Medulla oblongata (tissue), 1 donor: ENCODE measurements at regions not wholly inside any gene's neighbourhood (a gene's known extent, or its start where the extent isn't known, plus 50 kb on each side); places are given as distances from the start of the nearest gene placed in this dataset.

Source experiments
- DNase-seq: peaks from one replicate; pipeline ENCODE4 v3.0.0-alpha.2; 2015; ENCODE audit errors: extremely low spot score

- peak; percentile 70 for DNase-seq
Observed at GRCh38 chr21:16536643-16537434, 807.1 kb downstream of the USP25 start.

DNA sequence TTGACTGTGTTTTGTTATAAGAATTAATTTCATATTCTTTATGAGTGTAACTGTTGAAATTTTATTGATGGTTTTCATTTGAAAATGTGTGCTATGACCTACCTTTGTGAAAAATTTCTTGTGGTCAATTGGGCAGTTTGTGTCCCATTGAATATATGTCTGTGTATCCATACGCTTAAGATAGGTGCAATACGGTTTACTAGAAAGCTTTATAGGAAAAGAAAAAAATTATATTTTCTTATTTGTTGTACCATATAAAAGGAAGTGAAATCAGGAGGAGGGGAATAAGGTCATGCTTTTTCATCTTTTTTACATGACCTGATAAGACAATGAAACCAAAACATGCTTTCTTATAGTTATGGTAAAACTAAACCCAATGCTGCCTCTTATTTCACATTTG is 807.7 kb downstream of the USP25 start:
- DNase-seq = peak; percentile 32

DNA sequence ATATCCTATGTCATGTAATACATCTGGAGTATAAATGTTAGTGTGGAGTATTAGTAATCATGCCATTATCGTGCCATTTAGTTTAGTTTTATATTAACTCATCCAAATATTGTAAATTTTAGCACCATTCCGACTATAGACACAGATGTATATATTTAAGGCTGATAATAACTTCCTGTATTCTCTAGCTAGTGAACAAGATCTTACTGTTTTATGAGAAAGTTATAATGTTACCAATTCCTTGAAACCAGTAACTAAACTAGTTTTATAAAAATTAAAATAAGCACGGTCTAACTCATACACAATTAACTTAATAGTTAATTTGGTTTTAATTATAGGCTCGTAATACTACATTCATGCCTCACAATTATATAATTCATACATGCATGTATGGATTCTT is 808.6 kb downstream of the USP25 start:
- DNase-seq = no peak

DNA sequence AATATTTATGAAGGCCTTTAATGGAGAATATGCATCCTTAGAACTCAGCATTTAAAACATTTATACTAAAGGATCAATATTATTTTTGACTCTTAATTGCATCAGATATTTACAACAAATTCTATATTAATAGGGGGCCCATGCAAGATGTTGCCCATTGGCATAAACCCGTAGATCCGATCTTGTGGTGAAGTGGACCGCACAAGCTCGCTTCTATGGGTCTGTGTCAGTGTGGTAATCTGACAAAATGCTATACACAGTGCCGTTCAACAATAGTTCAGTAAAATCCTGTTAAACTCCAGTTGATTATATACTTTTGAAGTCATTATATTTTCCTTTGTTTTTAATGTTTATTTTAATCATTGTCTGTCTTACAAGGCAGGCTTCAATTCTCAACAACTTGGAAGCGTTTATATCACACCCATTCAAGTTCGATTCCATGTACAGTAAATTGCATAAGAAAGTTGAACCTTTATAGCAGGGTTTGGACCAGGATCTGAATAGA is 809.2 kb downstream of the USP25 start:
- peak; percentile 22 for DNase-seq

DNA sequence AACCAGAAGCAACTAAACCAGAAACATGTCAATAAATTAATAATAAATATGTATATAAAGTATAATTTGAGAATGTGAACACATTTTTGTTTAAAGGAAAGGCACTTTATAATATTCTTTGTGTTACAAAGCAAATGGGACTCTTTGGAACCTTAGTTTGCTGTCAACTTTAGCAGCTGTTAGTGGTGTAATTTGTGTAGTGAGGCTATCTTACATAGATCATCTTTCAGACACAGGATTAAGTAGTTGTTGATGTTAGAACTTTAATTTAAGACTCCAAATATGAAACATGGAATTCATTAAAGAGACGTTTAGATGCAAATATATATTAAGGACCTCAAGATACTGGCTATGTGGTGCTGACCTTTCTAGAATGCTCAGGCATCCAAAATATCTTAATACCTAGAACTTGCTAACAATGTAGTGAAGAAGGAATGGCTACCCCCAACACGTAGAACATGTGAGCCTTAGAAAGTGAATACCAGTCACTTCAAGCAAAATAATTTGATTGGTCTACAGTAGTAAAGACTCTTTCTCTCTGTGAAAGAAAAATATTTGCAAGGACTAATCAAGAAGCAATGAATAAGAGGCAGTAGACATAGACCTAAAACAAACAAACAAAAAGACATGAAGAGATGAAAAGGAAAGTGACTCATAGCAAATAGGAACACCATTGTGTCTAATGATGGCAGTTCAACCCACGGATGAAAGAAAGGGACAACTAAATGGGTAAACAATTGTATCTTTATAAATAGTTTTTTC is 811.4 kb downstream of the USP25 start:
- DNase-seq = no peak

GRCh38 chr21:16550118-16550517 is 820.3 kb downstream of the USP25 start:
- DNase-seq = no peak

DNA sequence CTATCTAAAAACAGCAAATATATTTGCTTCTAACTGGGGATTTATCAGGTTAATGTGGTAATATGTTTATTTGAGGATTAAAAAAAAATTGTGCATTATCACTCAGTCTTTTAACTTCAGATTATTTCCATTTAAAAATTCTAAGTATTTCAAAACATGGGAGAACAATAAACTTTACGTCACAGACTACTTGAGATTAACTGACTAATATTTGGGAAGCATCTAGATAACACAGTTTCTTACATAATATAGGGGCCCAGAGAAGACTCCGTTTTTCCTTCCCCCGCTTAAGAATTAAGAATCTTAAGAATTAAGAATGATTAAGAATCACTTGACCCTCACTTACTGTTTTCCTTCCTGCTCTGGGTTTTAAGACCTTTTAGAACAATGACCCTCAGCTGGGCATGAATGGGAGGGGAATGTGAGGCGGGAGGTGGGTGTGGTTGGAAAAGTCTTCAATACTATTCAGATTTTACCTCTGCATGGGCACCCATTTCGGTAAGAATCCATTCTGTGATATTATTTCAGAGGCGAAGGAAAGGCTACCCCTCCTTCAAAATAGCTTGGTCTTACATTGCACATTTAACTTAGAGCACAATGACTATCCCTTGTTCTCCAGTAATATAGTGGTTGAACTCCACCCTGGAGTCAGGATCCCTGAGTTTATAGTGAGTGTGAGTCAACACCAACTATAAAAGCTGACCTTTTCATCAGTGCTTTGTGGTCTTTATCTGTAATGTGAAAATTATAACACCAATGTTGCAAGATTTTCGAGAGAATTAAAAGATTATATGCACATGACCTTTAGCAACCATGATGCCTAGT is 821.3 kb downstream of the USP25 start:
- DNase-seq = no peak

GRCh38 chr21:16552880-16553279 is 823.1 kb downstream of the USP25 start:
- DNase-seq = no peak

DNA sequence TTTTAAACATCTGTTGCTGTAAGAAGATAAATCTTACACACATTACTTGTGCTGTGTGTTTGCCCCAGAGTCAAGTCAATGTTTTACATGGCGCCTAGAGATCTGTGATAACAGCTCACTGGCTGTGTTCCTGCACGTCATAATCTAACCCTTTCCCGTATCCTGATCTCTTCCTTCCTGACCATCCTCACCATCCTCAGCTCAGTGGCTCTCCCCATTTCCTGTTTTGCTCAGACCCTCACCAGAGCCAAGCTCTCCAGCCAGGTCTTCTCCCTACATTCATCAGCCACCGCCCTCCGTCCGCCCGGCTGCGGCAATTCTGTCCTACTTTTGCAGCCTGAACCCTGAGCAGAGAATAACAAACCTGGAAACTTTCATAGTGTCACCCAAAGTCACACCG is 824.7 kb downstream of the USP25 start:
- no peak for DNase-seq

GRCh38 chr21:16563116-16563515 is 833.3 kb downstream of the USP25 start:
- no peak for DNase-seq

DNA sequence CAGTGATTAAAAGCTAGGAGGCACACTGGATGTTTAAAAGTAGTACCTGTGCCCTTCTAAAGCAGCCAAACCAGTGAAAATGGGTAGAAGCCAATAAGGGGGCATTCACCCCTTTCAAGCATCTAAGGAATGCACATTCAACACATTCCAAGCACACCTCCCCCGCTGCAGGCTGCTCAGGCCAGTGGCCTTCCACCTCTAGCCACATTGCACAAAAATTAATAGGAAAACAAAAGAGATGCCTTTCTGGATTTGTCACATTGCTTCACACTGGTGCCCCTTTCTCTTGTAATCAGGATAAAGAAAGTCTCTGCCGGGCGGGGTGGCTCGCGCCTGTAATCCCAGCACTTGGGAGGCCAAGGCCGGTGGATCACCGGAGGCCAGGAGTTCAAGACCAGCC is 834.0 kb downstream of the USP25 start:
- no peak for DNase-seq

DNA sequence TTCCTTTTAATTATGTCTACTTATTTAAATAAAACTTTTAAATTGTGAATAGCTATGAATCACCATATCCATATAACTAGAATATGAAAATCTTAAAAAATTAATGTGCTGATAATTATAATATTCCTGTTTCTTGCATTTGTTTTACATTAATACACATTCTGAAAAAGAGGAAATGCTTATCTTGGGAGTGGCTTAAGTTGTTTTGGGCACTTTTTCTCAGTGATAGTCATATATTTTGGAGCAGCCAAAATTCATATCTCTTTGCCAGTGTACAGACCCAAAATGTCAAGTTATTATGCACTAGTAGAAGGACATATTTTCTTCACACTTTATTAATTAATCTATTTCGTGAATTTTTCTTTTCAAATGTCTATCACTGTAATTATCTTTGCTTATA is 838.5 kb downstream of the USP25 start:
- DNase-seq = no peak

DNA sequence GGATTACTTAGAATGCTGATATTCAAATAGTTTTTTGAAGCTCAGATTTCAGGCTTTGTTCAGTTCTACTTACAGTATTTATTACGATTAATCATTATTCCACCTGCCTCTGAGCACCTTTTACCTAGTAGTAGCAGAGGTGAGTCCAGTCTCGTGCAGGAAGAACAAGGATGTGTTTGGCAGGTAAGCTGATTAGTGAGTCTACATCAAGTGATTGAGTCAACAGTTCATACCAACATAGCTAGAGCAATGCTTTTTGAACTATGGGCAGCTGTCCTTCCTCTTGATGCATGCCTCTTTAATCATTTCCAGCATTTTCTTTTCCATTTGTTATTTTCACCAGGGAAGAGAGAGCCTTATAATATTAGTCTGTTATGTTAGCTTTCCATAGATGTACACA is 838.9 kb downstream of the USP25 start:
- DNase-seq = no peak

DNA sequence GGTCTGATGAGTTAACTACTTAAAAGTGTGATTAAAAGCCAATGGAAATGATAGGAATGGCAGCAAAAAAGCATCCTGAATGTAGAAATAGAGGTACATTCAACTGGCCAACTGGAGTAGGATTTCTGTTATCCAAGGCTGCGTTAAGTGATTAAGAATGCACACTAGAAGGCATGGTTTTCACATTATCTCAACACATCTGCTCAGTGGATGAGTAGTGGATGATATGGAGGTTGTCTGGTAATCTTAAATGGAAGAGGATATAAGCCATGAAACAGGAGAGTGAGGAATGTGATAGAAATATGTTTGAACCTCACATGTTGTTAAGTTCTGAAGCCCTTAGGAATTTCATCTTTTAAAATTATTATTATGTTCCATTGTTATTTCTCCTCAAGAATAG is 839.9 kb downstream of the USP25 start:
- peak; percentile 25 for DNase-seq

GRCh38 chr21:16570171-16570570 is 840.4 kb downstream of the USP25 start:
- DNase-seq = peak; percentile 65

GRCh38 chr21:16570856-16571255 is 841.1 kb downstream of the USP25 start:
- peak; percentile 27 for DNase-seq

DNA sequence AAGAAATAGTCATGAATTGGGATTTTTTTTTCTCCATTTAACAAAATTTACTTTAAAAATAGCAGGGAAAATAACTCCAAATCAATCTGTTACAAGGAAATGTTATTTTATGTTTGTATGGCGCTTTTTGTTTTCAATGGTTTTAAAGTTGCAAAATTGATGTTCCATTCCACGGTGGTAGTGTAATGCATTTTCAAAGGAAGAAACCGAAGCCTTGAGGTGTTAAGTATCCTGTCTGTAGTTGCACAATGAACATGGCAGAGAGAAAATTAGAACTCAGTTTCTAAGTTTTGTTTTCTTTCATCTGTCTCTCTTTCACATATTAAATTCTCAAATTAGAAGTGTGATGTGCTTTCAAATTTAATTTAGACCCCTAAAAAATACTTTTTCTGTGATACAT is 841.8 kb downstream of the USP25 start:
- DNase-seq = no peak

DNA sequence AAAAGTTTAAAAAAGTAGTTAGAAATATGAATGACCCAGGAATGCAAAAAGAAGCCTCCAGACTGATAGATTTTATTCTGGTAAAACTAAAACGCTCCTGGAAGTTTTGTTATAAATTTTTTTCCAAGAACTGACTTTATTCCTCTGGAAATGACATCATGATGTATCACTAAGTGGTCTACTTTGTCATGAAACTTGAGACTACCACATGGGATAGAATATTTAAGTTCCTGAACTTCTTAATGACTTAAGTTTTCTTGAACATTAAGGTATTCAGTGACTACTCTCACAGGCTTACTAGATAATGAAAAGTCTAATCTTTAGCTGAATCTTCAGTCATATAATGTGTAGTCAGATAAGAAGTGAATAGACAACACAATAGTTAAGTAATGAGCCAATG is 842.2 kb downstream of the USP25 start:
- no peak for DNase-seq

- no peak for DNase-seq
Observed at GRCh38 chr21:16573578-16573977, 843.8 kb downstream of the USP25 start.

- DNase-seq = no peak
Observed at GRCh38 chr21:16577975-16578374, 848.2 kb downstream of the USP25 start.

DNA sequence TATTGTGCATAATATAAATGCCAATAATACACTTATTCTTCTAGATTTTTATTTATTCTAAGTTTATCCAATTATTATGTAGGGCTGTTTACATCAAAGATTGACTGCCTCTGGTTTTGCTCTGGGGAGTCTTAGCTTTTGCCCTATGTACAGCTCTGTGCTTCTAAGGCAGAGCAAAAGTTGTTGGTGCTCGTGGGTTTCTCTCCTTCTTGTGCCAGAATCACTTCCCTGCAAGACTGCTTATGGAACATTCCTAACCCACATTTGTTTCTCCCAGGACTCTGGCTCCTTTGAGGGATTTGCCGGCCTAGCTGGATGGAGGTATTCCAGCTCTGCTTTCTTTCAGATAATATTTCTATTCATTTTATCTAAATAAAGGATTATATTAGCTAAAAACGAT is 849.1 kb downstream of the USP25 start:
- DNase-seq = peak; percentile 47

- DNase-seq = peak; percentile 71
Observed at GRCh38 chr21:16579538-16579937, 849.8 kb downstream of the USP25 start.
